GM18873 (cell line): ENCODE measurements at regions not wholly inside any gene's neighbourhood (a gene's known extent, or its start where the extent isn't known, plus 50 kb on each side); places are given as distances from the start of the nearest gene placed in this dataset.

ENCODE experiments used
- ATAC-seq: cut with Tn5 transposase; IDR thresholded peaks from one replicate; pipeline ENCODE4 v1.9.1; 2021; ENCODE audit warnings: mild to moderate bottlenecking, moderate library complexity, moderate number of reproducible peaks; ENCODE audit not compliant: unreplicated experiment, low FRiP score

GRCh38 chr2:117169036-117169765 is 645.3 kb upstream of the DDX18 start:
- ATAC-seq: no peak

GRCh38 chr2:117170897-117171296 is 643.6 kb upstream of the DDX18 start:
- ATAC-seq: no peak

- no peak for ATAC-seq
These were observed 635.1 kb upstream of the DDX18 start for GRCh38 chr2:117179405-117179804.

GRCh38 chr2:117190856-117191559 is 623.5 kb upstream of the DDX18 start:
- no peak for ATAC-seq

GRCh38 chr2:117195381-117195780 is 619.1 kb upstream of the DDX18 start:
- no peak for ATAC-seq

GRCh38 chr2:117199511-117199910 is 615.0 kb upstream of the DDX18 start:
- no peak for ATAC-seq

- no peak for ATAC-seq
These were observed 601.9 kb upstream of the DDX18 start for GRCh38 chr2:117212562-117212961.

- ATAC-seq: no peak
These were observed 597.3 kb upstream of the DDX18 start for GRCh38 chr2:117217145-117217544.

- ATAC-seq: no peak
These were observed 591.7 kb upstream of the DDX18 start for GRCh38 chr2:117222809-117223208.

- no peak for ATAC-seq
These were observed 582.2 kb upstream of the DDX18 start for GRCh38 chr2:117232305-117232704.

- no peak for ATAC-seq
These were observed 557.1 kb upstream of the DDX18 start for GRCh38 chr2:117257362-117257761.

GRCh38 chr2:117269574-117269973 is 544.9 kb upstream of the DDX18 start:
- no peak for ATAC-seq

- ATAC-seq: no peak
These were observed 542.9 kb upstream of the DDX18 start for GRCh38 chr2:117271631-117272030.

GRCh38 chr2:117273009-117273671 is 541.4 kb upstream of the DDX18 start:
- no peak for ATAC-seq

GRCh38 chr2:117293012-117293411 is 521.5 kb upstream of the DDX18 start:
- no peak for ATAC-seq

GRCh38 chr2:117299451-117299850 is 515.0 kb upstream of the DDX18 start:
- no peak for ATAC-seq

GRCh38 chr2:117308861-117309770 is 505.4 kb upstream of the DDX18 start:
- ATAC-seq: no peak

- no peak for ATAC-seq
These were observed 492.7 kb upstream of the DDX18 start for GRCh38 chr2:117321816-117322215.

- ATAC-seq: no peak
These were observed 491.2 kb upstream of the DDX18 start for GRCh38 chr2:117323331-117323730.

GRCh38 chr2:117330641-117331040 is 483.9 kb upstream of the DDX18 start:
- ATAC-seq: no peak

- no peak for ATAC-seq
These were observed 478.5 kb upstream of the DDX18 start for GRCh38 chr2:117335967-117336366.
